ENCODE measurements at regions not wholly inside any gene's neighbourhood (a gene's known extent, or its start where the extent isn't known, plus 50 kb on each side); places are given as distances from the start of the nearest gene placed in this dataset.

DNA sequence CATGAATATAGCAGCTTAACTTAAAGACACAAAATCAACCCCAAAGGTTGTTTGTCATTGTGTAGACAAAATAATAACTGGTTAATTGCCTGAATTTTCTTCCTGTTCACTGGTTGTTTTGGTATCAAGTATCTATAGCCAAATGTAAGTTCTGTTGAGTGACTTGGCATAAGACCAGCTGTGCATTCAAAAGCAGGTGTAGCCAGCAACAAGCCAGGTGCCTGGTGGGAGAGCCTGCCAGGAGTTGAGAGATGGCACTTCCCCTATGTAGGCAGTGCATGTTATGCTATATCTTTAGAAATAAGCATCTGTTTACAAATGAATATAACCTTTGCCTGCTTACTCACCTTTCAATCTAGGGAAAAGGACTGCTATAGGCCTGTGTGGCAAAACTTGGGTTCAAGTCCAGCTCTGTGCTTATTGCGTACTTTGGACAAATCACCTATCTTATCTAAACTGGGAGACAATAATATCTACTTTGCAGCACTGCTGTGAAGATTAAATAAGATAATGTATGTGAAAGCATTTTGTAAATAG, 84.9 kb upstream of the TBL1XR1 start:
- Histone ChIP-seq H3K27me3 (no peaks in the 10 kb centered on the region), H3K36me3 (no peaks in the 10 kb centered on the region), H3K4me3 (ENCODE audit: low read depth in 1 of 2, low read length in 1 of 2) (no peak overlapping the region), H3K4me1 (ENCODE audit: control insufficient read depth in 1 of 2, insufficient read depth in 1 of 2, low read depth in 1 of 2, low read length in 1 of 2) (peaks cover 29 to 31% of the 10 kb centered on the region in 2 experiments), H3K9me3 (no peaks in the 10 kb centered on the region), H3K27ac (peak overlapping the region; percentile 73)
- TF ChIP-seq, protein P1, sequence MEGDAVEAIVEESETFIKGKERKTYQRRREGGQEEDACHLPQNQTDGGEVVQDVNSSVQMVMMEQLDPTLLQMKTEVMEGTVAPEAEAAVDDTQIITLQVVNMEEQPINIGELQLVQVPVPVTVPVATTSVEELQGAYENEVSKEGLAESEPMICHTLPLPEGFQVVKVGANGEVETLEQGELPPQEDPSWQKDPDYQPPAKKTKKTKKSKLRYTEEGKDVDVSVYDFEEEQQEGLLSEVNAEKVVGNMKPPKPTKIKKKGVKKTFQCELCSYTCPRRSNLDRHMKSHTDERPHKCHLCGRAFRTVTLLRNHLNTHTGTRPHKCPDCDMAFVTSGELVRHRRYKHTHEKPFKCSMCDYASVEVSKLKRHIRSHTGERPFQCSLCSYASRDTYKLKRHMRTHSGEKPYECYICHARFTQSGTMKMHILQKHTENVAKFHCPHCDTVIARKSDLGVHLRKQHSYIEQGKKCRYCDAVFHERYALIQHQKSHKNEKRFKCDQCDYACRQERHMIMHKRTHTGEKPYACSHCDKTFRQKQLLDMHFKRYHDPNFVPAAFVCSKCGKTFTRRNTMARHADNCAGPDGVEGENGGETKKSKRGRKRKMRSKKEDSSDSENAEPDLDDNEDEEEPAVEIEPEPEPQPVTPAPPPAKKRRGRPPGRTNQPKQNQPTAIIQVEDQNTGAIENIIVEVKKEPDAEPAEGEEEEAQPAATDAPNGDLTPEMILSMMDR (IDR thresholded peaks at IDR 0.05) = no peak

DNA sequence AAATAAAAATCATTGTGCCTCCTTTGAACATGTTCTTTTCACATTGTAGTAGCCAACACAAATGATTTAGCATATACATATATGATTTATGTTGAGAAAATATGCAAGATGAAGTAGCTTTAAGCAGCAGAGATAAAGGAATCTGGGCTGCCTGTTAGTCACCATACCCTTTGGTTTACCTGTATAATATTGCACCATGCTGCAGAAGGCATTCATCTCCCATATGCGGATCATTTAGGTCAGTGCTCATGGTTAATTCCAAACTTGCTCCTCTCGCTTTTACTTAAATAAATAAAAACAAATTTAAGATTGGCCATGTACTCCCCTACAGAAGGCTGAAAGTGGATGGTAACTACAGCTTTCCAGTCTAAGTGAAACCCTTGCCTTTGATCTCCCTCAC, 86.7 kb upstream of the TBL1XR1 start:
- TF ChIP-seq, protein P1 (IDR thresholded peaks at IDR 0.05) = no peak
- Histone ChIP-seq H3K9me3 (no peaks in the 10 kb centered on the region), H3K4me3 (ENCODE audit: low read depth in 1 of 2, low read length in 1 of 2) (no peak overlapping the region), H3K4me1 (ENCODE audit: control insufficient read depth in 1 of 2, insufficient read depth in 1 of 2, low read depth in 1 of 2, low read length in 1 of 2) (peaks cover 29 to 31% of the 10 kb centered on the region in 2 experiments), H3K27me3 (no peaks in the 10 kb centered on the region), H3K27ac (peak overlapping the region; percentile 42), H3K36me3 (no peaks in the 10 kb centered on the region)

DNA sequence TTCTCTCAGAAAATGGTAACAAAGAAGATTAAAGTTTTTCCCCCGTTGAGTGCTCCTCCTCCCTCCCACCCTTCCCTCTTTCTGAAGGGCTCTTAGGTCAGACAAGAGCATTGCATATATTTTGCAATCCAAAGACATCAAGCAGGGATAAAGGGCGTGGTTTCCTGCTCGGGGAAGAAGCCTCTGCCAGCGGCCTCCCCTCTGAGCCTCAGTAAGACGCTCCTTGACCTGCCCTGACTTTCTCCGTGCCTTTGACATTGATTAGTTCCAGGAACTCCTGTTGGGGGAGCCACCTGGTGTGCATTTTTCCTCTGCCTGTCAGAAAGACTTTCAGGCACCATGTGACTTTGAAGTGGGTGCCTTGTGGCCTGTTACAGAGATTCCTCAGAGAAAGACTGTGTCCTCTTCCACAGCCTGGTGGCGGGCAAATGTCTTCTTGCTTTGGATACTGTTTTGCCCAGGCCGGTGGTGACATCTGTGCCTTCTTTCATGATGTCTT, 87.2 kb upstream of the TBL1XR1 start:
- TF ChIP-seq, protein P1 (IDR thresholded peaks at IDR 0.05) = no peak
- Histone ChIP-seq H3K27me3 (no peaks in the 10 kb centered on the region), H3K27ac (peak overlapping the region; percentile 42)

DNA sequence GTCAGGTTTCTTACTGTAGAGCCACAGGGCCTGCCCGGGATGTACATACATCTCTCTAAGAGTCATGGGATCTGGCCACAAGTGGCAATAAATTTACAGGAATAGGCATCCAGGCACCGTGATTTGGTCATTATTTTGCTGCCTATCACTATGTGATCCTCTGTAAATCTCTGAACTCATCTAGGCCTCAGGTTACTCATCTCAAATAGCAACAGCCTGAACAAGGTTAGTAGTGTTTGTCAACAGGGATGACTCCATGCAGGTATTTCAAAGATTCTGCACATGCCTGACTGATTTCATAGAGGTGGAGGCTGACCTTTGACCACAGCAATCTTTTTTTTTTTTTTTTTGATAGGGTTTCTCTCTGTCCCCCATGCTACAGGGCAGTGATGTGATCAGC, 88.8 kb upstream of the TBL1XR1 start:
- Histone ChIP-seq H3K27me3 (no peaks in the 10 kb centered on the region), H3K36me3 (no peaks in the 10 kb centered on the region), H3K27ac (no peak overlapping the region), H3K4me3 (ENCODE audit: low read depth in 1 of 2, low read length in 1 of 2) (no peak overlapping the region), H3K9me3 (no peaks in the 10 kb centered on the region), H3K4me1 (ENCODE audit: control insufficient read depth in 1 of 2, insufficient read depth in 1 of 2, low read depth in 1 of 2, low read length in 1 of 2) (peaks cover 34 to 37% of the 10 kb centered on the region in 2 experiments)
- TF ChIP-seq, protein P1 (IDR thresholded peaks at IDR 0.05) = no peak

More for the DNA sequence above, 87.2 kb upstream of the TBL1XR1 start:
- Histone ChIP-seq H3K4me1 (ENCODE audit: control insufficient read depth in 1 of 2, insufficient read depth in 1 of 2, low read depth in 1 of 2, low read length in 1 of 2) (peaks cover 29 to 31% of the 10 kb centered on the region in 2 experiments), H3K9me3 (no peaks in the 10 kb centered on the region), H3K36me3 (no peaks in the 10 kb centered on the region), H3K4me3 (ENCODE audit: low read depth in 1 of 2, low read length in 1 of 2) (peak overlapping the region in 1 of 2 experiments; percentile 8)

DNA sequence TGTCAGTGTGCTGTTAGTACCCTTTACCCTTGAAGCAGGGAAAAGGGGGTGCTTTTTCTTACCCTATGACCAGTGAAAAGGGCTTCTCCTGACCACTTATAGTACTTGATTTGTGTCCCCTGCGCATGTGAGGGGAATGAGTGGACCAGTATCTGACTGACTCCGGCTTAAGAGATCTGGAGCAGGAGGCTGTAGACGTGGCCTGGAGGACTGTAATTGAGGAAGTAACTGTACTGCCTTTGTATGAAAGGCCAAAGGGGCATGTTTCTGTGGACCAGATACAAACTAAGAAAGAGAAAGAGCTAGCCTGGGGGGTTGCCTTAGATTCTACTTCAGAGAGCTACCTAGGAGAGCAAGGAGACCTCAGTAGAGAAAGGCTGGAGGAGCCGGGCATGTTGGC, 89.9 kb upstream of the TBL1XR1 start:
- Histone ChIP-seq H3K4me1 (ENCODE audit: control insufficient read depth in 1 of 2, insufficient read depth in 1 of 2, low read depth in 1 of 2, low read length in 1 of 2) (peaks cover 22 to 25% of the 10 kb centered on the region in 2 experiments), H3K4me3 (ENCODE audit: low read depth in 1 of 2, low read length in 1 of 2) (no peak overlapping the region), H3K27me3 (no peaks in the 10 kb centered on the region), H3K27ac (no peak overlapping the region), H3K9me3 (no peaks in the 10 kb centered on the region), H3K36me3 (no peaks in the 10 kb centered on the region)
- TF ChIP-seq, protein P1 (IDR thresholded peaks at IDR 0.05) = no peak
